OCI-LY3 (cell line): ENCODE measurements at regions not wholly inside any gene's neighbourhood (a gene's known extent, or its start where the extent isn't known, plus 50 kb on each side); places are given as distances from the start of the nearest gene placed in this dataset.

Source experiments
- H2AFZ ChIP-seq: fragments of 200-600, 300-600 bp; shearing (Covaris generic); 2 replicates; pipeline ENCODE4 v1.6.0; 2014; ENCODE audit warnings: antibody characterized with exemption, low read depth, low read length
- H3K27ac ChIP-seq: fragments of 200-600, 300-600 bp; sonication (generic); 2 replicates; pipeline ENCODE4 v1.5.1; 2014; ENCODE audit warnings: mild to moderate bottlenecking, low read length, moderate library complexity, mixed read lengths
- H3K27me3 ChIP-seq: fragments of 200-600, 300-600 bp; sonication (generic); 2 replicates; pipeline ENCODE4 v1.6.1; 2014; ENCODE audit warnings: low read depth, low read length, mixed read lengths
- H3K36me3 ChIP-seq: fragments of 200-600, 300-600 bp; sonication (generic); replicated peaks from 2 replicates; pipeline ENCODE3; 2014; ENCODE audit warnings: low read depth, low read length, mixed read lengths
- H3K4me1 ChIP-seq: fragments of 300-600, 200-600 bp; sonication (generic); 2 replicates; pipeline ENCODE4 v1.6.1; 2014; ENCODE audit warnings: low read length, mixed read lengths
- H3K4me2 ChIP-seq: fragments of 200-600, 300-600 bp; sonication (generic); 2 replicates; pipeline ENCODE4 v1.6.1; 2014; ENCODE audit warnings: low read length, mixed read lengths
- H3K4me3 ChIP-seq: fragments of 300-600, 200-600 bp; sonication (generic); 2 replicates; pipeline ENCODE4 v1.5.1; 2014; ENCODE audit warnings: antibody characterized with exemption, mild to moderate bottlenecking, low read length, moderate library complexity
- H3K79me2 ChIP-seq: fragments of 300-600, 200-600 bp; shearing (Covaris generic); 2 replicates; pipeline ENCODE4 v1.6.1; 2014; ENCODE audit warnings: mild to moderate bottlenecking, low read length, mixed read lengths
- H3K9ac ChIP-seq: fragments of 300-600, 200-600 bp; shearing (Covaris generic); 2 replicates; pipeline ENCODE4 v1.6.0; 2014; ENCODE audit warnings: mild to moderate bottlenecking, low read length, moderate library complexity
- H3K9me3 ChIP-seq: fragments of 200-600, 300-600 bp; shearing (Covaris generic); 2 replicates; pipeline ENCODE4 v1.6.1; 2014; ENCODE audit warnings: low read length, mixed read lengths; ENCODE audit not compliant: insufficient read depth
- H4K20me1 ChIP-seq: fragments of 200-600, 300-600 bp; sonication (generic); 2 replicates; pipeline ENCODE4 v1.6.1; 2016; ENCODE audit warnings: low read length, mixed read lengths; ENCODE audit not compliant: insufficient read depth
- CTCF ChIP-seq: fragments of 200-600, 300-600 bp; sonication (generic); IDR thresholded peaks from 2 replicates; pipeline ENCODE4 v1.5.1; 2014; ENCODE audit warnings: antibody characterized with exemption, low read length, low read depth
- EZH2phosphoT487 ChIP-seq: fragments of 200-600 bp; shearing (Covaris generic); IDR thresholded peaks from 2 replicates; pipeline ENCODE4 v1.6.1; 2018; ENCODE audit warnings: antibody characterized with exemption, mixed run types, low read depth

DNA sequence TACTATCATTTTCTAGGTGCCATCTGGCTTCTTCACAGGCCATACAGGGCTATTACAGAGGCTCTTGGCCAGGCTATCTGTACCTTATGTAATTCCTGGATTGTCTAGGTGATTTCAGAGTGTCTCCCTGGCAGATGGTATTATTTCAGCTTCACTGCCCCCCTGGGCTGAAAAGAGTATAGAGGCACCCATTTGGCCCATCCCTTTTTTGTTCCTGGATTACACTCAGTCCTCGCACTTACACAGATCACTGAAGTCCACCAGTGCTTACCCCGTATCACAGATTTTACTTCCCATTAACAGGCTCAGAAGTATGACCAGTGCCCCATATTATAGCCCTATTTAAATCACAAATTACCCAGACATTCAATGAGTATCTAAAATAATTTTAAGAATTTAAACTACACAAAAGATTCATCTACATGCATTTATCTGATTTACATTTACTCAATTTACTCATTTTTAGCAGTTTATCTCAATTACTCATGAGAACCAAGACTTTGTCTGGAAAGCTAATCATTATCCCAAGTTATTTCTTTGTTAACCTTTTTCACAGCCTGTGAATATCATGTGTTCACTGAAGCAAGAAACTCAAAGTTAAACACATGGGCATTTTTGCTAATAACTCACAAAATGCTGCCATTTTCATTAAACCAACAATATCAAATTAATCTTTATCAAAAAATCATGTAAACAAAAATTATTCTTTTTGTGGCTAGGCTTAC lies 121.0 kb downstream of the PCDH20 start:
- H3K36me3 ChIP-seq, result no peaks in the 10 kb centered on the region
- no peaks in the 10 kb centered on the region for H3K9me3 ChIP-seq
- TF ChIP-seq EZH2phosphoT487 (no peak), CTCF (no peak)
- no peaks in the 10 kb centered on the region for H3K27me3 ChIP-seq
- no peak overlapping the region for H2AFZ ChIP-seq
- no peak overlapping the region for H3K27ac ChIP-seq
- no peaks in the 10 kb centered on the region for H3K79me2 ChIP-seq
- no peak overlapping the region for H3K9ac ChIP-seq
- H3K4me2 ChIP-seq, result no peak overlapping the region
- H4K20me1 ChIP-seq, result no peaks in the 10 kb centered on the region
- no peak overlapping the region for H3K4me3 ChIP-seq
- H3K4me1 ChIP-seq, result no peaks in the 10 kb centered on the region

GRCh38 chr13:61286148-61286745 lies 129.4 kb downstream of the PCDH20 start:
- no peaks in the 10 kb centered on the region for H3K4me1 ChIP-seq
- no peaks in the 10 kb centered on the region for H3K9me3 ChIP-seq
- H4K20me1 ChIP-seq, result no peaks in the 10 kb centered on the region
- H3K27ac ChIP-seq, result no peak overlapping the region
- peak overlapping the region; percentile 26; the same call in 1 of the 2 replicates for H2AFZ ChIP-seq
- TF ChIP-seq EZH2phosphoT487 (no peak), CTCF (peak; percentile 89)
- H3K4me2 ChIP-seq, result no peak overlapping the region
- no peak overlapping the region for H3K4me3 ChIP-seq
- no peaks in the 10 kb centered on the region for H3K27me3 ChIP-seq
- H3K79me2 ChIP-seq, result no peaks in the 10 kb centered on the region
- no peak overlapping the region for H3K9ac ChIP-seq
- no peaks in the 10 kb centered on the region for H3K36me3 ChIP-seq

GRCh38 chr13:61277586-61278276 lies 137.9 kb downstream of the PCDH20 start:
- H3K27ac ChIP-seq, result no peak overlapping the region
- H3K27me3 ChIP-seq, result no peaks in the 10 kb centered on the region
- no peaks in the 10 kb centered on the region for H3K4me1 ChIP-seq
- no peak overlapping the region for H3K4me3 ChIP-seq
- no peak overlapping the region for H3K4me2 ChIP-seq
- H4K20me1 ChIP-seq, result no peaks in the 10 kb centered on the region
- no peaks in the 10 kb centered on the region for H3K9me3 ChIP-seq
- H2AFZ ChIP-seq, result no peak overlapping the region
- TF ChIP-seq EZH2phosphoT487 (no peak), CTCF (no peak)
- no peak overlapping the region for H3K9ac ChIP-seq
- H3K36me3 ChIP-seq, result no peaks in the 10 kb centered on the region
- no peaks in the 10 kb centered on the region for H3K79me2 ChIP-seq

DNA sequence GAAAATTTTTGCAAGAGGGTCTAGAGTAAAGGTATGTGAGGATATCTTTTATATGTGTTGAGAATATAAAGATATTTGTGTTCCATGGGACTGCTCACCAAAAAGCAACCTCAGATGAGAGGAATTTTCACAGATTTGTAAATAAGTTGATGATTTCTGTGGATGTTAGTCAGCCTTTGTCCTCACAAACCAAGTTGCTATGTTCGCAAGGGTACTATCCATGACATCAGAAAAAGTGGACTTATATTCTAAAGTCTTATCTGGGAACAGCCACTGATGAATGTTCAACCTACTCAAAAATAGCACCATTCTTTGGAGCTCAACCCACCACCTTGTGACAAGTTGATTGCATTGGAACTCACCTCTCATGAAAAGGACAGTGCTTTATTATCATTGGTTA lies 138.6 kb downstream of the PCDH20 start:
- no peak overlapping the region for H3K27ac ChIP-seq
- H3K4me1 ChIP-seq, result no peaks in the 10 kb centered on the region
- H3K36me3 ChIP-seq, result no peaks in the 10 kb centered on the region
- H3K27me3 ChIP-seq, result no peaks in the 10 kb centered on the region
- no peak overlapping the region for H3K9ac ChIP-seq
- no peaks in the 10 kb centered on the region for H3K9me3 ChIP-seq
- H3K4me3 ChIP-seq, result no peak overlapping the region
- H2AFZ ChIP-seq, result no peak overlapping the region
- no peak overlapping the region for H3K4me2 ChIP-seq
- TF ChIP-seq CTCF (no peak), EZH2phosphoT487 (no peak)
- H4K20me1 ChIP-seq, result no peaks in the 10 kb centered on the region
- no peaks in the 10 kb centered on the region for H3K79me2 ChIP-seq
